DOHH2 (cell line): ENCODE measurements at regions not wholly inside any gene's neighbourhood (a gene's known extent, or its start where the extent isn't known, plus 50 kb on each side); places are given as distances from the start of the nearest gene placed in this dataset.

Experiments used
- H3F3A ChIP-seq: fragments of 200-600 bp; sonication (generic), shearing (Covaris generic); 2 replicates; pipeline ENCODE4 v1.6.0; 2016; ENCODE audit warnings: antibody characterized with exemption, mild to moderate bottlenecking; ENCODE audit not compliant: control insufficient read depth, insufficient read depth
- H3K27ac ChIP-seq: fragments of 200-600 bp; sonication (generic); 2 replicates; pipeline ENCODE4 v1.5.1; 2014; ENCODE audit warnings: low read depth, mild to moderate bottlenecking, low read length, moderate library complexity
- H3K27me3 ChIP-seq: fragments of 200-600 bp; sonication (generic); 2 replicates; pipeline ENCODE4 v1.6.1; 2014; ENCODE audit warnings: mild to moderate bottlenecking, low read length, mixed read lengths; ENCODE audit not compliant: control insufficient read depth
- H3K36me3 ChIP-seq: fragments of 200-600 bp; sonication (generic); 2 replicates; pipeline ENCODE4 v1.6.1; 2014; ENCODE audit warnings: mild to moderate bottlenecking, low read length, moderate library complexity, mixed read lengths; ENCODE audit not compliant: control insufficient read depth
- H3K4me1 ChIP-seq: fragments of 200-600 bp; sonication (generic); 2 replicates; pipeline ENCODE4 v1.6.1; 2014; ENCODE audit warnings: mild to moderate bottlenecking, low read length, mixed read lengths; ENCODE audit not compliant: control insufficient read depth
- H3K4me2 ChIP-seq: fragments of 200-600 bp; sonication (generic); 2 replicates; pipeline ENCODE4 v1.6.0; 2014; ENCODE audit warnings: mild to moderate bottlenecking, low read length, moderate library complexity
- H3K4me3 ChIP-seq: fragments of 200-600 bp; sonication (generic); 2 replicates; pipeline ENCODE4 v1.5.1; 2014; ENCODE audit warnings: mild to moderate bottlenecking, low read length, mixed read lengths
- H3K79me2 ChIP-seq: fragments of 200-600 bp; sonication (generic); 2 replicates; pipeline ENCODE4 v1.6.1; 2014; ENCODE audit warnings: mild to moderate bottlenecking, low read length, mixed read lengths; ENCODE audit not compliant: control insufficient read depth
- H3K9me2 ChIP-seq: fragments of 200-600 bp; sonication (generic); replicated peaks from 2 replicates; pipeline ENCODE4 v1.6.1; 2014; ENCODE audit warnings: mild to moderate bottlenecking, low read length, mixed read lengths; ENCODE audit not compliant: control insufficient read depth
- H3K9me3 ChIP-seq: fragments of 200-600 bp; sonication (generic); 2 replicates; pipeline ENCODE4 v1.6.1; 2014; ENCODE audit warnings: antibody characterized with exemption, low read length, mixed read lengths; ENCODE audit not compliant: control insufficient read depth, insufficient read depth
- H4K20me1 ChIP-seq: fragments of 200-600 bp; sonication (generic); 2 replicates; pipeline ENCODE4 v1.6.0; 2014; ENCODE audit warnings: low read depth, mild to moderate bottlenecking, antibody characterized with exemption, low read length, moderate library complexity; ENCODE audit not compliant: control insufficient read depth, insufficient read depth
- CTCF ChIP-seq: fragments of 200-600 bp; sonication (generic); IDR thresholded peaks from one replicate; pipeline ENCODE4 v1.5.1; 2014; ENCODE audit warnings: antibody characterized with exemption, mild to moderate bottlenecking, low read depth, low read length; ENCODE audit not compliant: poor library complexity, severe bottlenecking
- EZH2phosphoT487 ChIP-seq: fragments of 200-600 bp; sonication (generic); IDR thresholded peaks from 2 replicates; pipeline ENCODE4 v1.6.1; 2017; ENCODE audit warnings: borderline replicate concordance, mild to moderate bottlenecking, antibody characterized with exemption, low read length, moderate library complexity, mixed read lengths

DNA sequence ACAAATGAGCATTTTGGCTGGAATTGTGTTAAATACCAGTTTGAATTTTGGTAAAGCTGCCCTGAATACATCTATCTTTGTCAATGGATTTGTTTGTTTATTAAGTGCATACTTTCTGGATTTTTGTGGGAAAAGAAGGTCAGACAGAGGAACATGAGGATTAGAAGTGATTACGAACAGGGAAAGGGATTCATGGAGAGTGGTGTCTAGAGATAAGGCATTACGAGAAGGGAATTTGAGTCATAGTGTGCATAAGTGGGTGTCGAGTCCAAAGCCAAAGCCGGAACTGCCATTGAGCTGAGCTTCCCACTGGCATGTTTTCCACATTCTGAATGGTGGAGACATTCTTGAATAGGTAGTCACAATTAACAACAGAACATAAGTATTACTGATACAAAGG is 68.9 kb upstream of the EFEMP1 start:
- Histone ChIP-seq H3K9me2 (no peaks in the 10 kb centered on the region), H3K36me3 (no peaks in the 10 kb centered on the region), H3F3A (no peaks in the 10 kb centered on the region), H3K4me2 (no peak overlapping the region), H4K20me1 (no peaks in the 10 kb centered on the region), H3K79me2 (no peaks in the 10 kb centered on the region), H3K4me3 (no peak overlapping the region), H3K27me3 (no peaks in the 10 kb centered on the region), H3K4me1 (no peaks in the 10 kb centered on the region), H3K27ac (no peak overlapping the region), H3K9me3 (no peaks in the 10 kb centered on the region)
- TF ChIP-seq CTCF (no peak), EZH2phosphoT487 (no peak)

DNA sequence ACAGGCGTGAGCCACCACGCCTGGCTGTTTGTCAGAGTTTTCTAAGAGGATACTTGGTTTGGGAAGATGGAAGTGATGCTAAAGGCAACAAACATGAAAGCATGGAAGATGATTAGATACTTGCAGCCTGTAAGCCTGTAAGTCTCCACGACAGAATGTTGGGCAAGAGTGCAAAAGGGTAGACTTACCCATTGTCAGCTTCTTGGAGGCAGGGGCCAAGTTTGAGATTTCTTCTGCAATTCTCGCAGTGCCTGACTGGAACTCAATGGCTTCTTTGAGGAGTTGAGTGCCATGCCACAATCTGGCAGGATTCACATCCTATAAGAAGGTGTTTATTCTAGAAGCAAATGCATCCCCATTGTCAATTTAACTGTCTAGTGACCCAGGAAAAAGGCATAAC is 70.1 kb upstream of the EFEMP1 start:
- H3K27ac ChIP-seq: no peak overlapping the region

DNA sequence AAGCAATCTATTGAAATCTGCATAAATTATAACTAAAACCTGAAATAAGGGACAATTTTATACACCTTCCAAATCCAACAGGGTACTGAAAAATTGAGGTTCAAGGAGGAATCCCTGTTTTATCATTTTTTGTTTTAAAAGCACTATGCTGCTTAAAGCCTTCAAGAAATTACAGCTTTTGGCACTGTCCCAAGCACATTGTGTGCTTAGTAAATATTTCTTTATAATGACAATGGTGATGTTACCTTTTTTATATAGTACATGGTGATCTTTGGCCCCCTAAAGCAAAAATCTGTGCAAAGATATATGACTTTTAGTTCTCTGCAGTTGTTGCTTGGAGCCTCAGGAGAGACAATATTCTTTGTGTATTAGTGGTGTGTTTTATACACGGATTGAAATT is 71.6 kb upstream of the EFEMP1 start:
- Histone ChIP-seq H3K79me2 (no peaks in the 10 kb centered on the region), H3K9me2 (no peaks in the 10 kb centered on the region), H4K20me1 (no peaks in the 10 kb centered on the region), H3K36me3 (no peaks in the 10 kb centered on the region), H3K27me3 (no peaks in the 10 kb centered on the region; the same call in 1 of the 2 replicates), H3K4me3 (no peak overlapping the region), H3K4me1 (no peaks in the 10 kb centered on the region), H3K27ac (no peak overlapping the region), H3F3A (no peaks in the 10 kb centered on the region), H3K9me3 (no peaks in the 10 kb centered on the region), H3K4me2 (no peak overlapping the region)
- TF ChIP-seq CTCF (no peak), EZH2phosphoT487 (no peak)

More for the DNA sequence above, 70.1 kb upstream of the EFEMP1 start:
- no peaks in the 10 kb centered on the region for H4K20me1 ChIP-seq
- no peaks in the 10 kb centered on the region for H3K36me3 ChIP-seq
- no peaks in the 10 kb centered on the region for H3F3A ChIP-seq
- H3K27me3 ChIP-seq: no peaks in the 10 kb centered on the region
- H3K4me2 ChIP-seq: no peak overlapping the region
- H3K9me2 ChIP-seq: no peaks in the 10 kb centered on the region
- TF ChIP-seq EZH2phosphoT487 (no peak), CTCF (no peak)
- H3K79me2 ChIP-seq: no peaks in the 10 kb centered on the region
- H3K4me3 ChIP-seq: no peak overlapping the region
- H3K9me3 ChIP-seq: no peaks in the 10 kb centered on the region
- H3K4me1 ChIP-seq: no peaks in the 10 kb centered on the region

- no peaks in the 10 kb centered on the region for H3F3A ChIP-seq
Observed at GRCh38 chr2:55995902-55996301, 72.3 kb upstream of the EFEMP1 start.

More at GRCh38 chr2:55995902-55996301, 72.3 kb upstream of the EFEMP1 start:
- H3K4me1 ChIP-seq: no peaks in the 10 kb centered on the region
- no peaks in the 10 kb centered on the region for H4K20me1 ChIP-seq
- no peak overlapping the region for H3K4me2 ChIP-seq
- H3K27ac ChIP-seq: no peak overlapping the region
- H3K79me2 ChIP-seq: no peaks in the 10 kb centered on the region
- TF ChIP-seq CTCF: no peak
- TF ChIP-seq EZH2phosphoT487: no peak
- no peaks in the 10 kb centered on the region for H3K9me3 ChIP-seq
- no peak overlapping the region for H3K4me3 ChIP-seq
- H3K27me3 ChIP-seq: no peaks in the 10 kb centered on the region; the same call in 1 of the 2 replicates
- no peaks in the 10 kb centered on the region for H3K36me3 ChIP-seq
- no peaks in the 10 kb centered on the region for H3K9me2 ChIP-seq
